GM12878 (cell line): ENCODE measurements at regions not wholly inside any gene's neighbourhood (a gene's known extent, or its start where the extent isn't known, plus 50 kb on each side); places are given as distances from the start of the nearest gene placed in this dataset.

Experiments used
- ATAC-seq: fragments of 200-7000 bp; cut with Tn5 transposase; 3 replicates; pipeline ENCODE4 v1.9.1; 2020; ENCODE audit warnings: mild to moderate bottlenecking, moderate library complexity
- BruUV-seq: library from RNA; stranded (reverse); fragments of 400-500 nt; replicated peaks from 2 replicates; lab custom pipeline; 2021; lab: Mats Ljungman, UMichigan
- CTCF ChIA-PET: fragments of 300-600 bp; sonication (Branson Sonifier 250); formaldehyde crosslinking; extraction: SDS; loops from one replicate; lab custom pipeline; 2021; ENCODE audit warnings: inconsistent platforms; lab: Yijun Ruan, JAX
- POLR2A ChIA-PET: fragments of 350-600 bp; formaldehyde crosslinking; extraction: SDS; loops from one replicate; lab custom pipeline; 2021; ENCODE audit warnings: inconsistent platforms; lab: Charles Lee
- RAD21 ChIA-PET: fragments of 300-600 bp; sonication (Branson Sonifier 250); formaldehyde crosslinking; loops from one replicate; lab custom pipeline; 2023; ENCODE audit warnings: antibody characterized with exemption; ENCODE audit not compliant: unreplicated experiment; lab: Charles Lee
- SMC1A ChIA-PET: fragments of 300-600 bp; sonication (Branson Sonifier 250); formaldehyde crosslinking; loops from one replicate; lab custom pipeline; 2023; ENCODE audit not compliant: unreplicated experiment, uncharacterized antibody; lab: Charles Lee
- DNase-seq: peaks from one replicate; pipeline ENCODE4 v3.0.0-alpha.2; 2011; ENCODE audit warnings: low read depth, low spot score
- FAIRE-seq: peaks from 3 replicates; lab custom pipeline; 2011; peaks lifted over from hg19 to GRCh38; lab: Jason Lieb, UNC
- H2AFZ ChIP-seq: 2 replicates; pipeline ENCODE4 v1.6.0; 2011; ENCODE audit warnings: low read depth, low read length, control low read depth; ENCODE audit not compliant: control insufficient read depth
- H3K27ac ChIP-seq: 2 replicates; pipeline ENCODE4 v1.5.1; 2011; ENCODE audit warnings: control low read depth; ENCODE audit not compliant: control insufficient read depth, insufficient read depth
- H3K27me3 ChIP-seq, 2 experiments: replicated peaks in 1 of 2; 2 replicates each; pipeline versions ENCODE4 v1.6.0 to v1.6.1; 2011; ENCODE audit warnings: low read length in 1 of 2; ENCODE audit not compliant: control insufficient read depth in 2 of 2, insufficient read depth in 2 of 2
- H3K36me3 ChIP-seq, 2 experiments: 2 replicates each; pipeline ENCODE4 v1.5.1; 2011; ENCODE audit warnings: low read length in 1 of 2; ENCODE audit not compliant: control insufficient read depth in 2 of 2, insufficient read depth in 2 of 2
- H3K4me1 ChIP-seq: 2 replicates; pipeline ENCODE4 v1.6.1; 2011; ENCODE audit warnings: mild to moderate bottlenecking, low read length, moderate library complexity, mixed read lengths; ENCODE audit not compliant: control insufficient read depth, insufficient read depth
- H3K4me2 ChIP-seq: 2 replicates; pipeline ENCODE4 v1.6.0; 2011; ENCODE audit warnings: control low read depth; ENCODE audit not compliant: control insufficient read depth, insufficient read depth
- H3K4me3 ChIP-seq: fragments of 200-600 bp; sonication (generic); 2 replicates; pipeline ENCODE4 v1.5.1; 2016
- H3K79me2 ChIP-seq: 2 replicates; pipeline ENCODE4 v1.6.0; 2011; ENCODE audit warnings: low read length; ENCODE audit not compliant: control insufficient read depth, insufficient read depth
- H3K9ac ChIP-seq: 2 replicates; pipeline ENCODE4 v1.8.0; 2011; ENCODE audit warnings: low read length, control low read depth, mixed read lengths; ENCODE audit not compliant: control insufficient read depth, insufficient read depth
- H3K9me3 ChIP-seq: replicated peaks from 3 replicates; pipeline ENCODE4 v1.5.1; 2011; ENCODE audit warnings: mild to moderate bottlenecking, low read length; ENCODE audit not compliant: control insufficient read depth, insufficient read depth
- H4K20me1 ChIP-seq: 2 replicates; pipeline ENCODE4 v1.6.0; 2011; ENCODE audit not compliant: control insufficient read depth, insufficient read depth
- BRCA1 ChIP-seq: IDR thresholded peaks from 2 replicates; pipeline ENCODE4 v1.6.1; 2011; ENCODE audit warnings: low read depth, low read length, improper control_type of control experiment
- CHD4 ChIP-seq: fragments of 200-600 bp; sonication (generic); IDR thresholded peaks from 2 replicates; pipeline ENCODE4 v1.6.1; 2016; ENCODE audit warnings: mild to moderate bottlenecking
- CUX1 ChIP-seq: IDR thresholded peaks from 2 replicates; pipeline ENCODE4 v1.6.1; 2012; ENCODE audit warnings: improper control_type of control experiment, low read depth, low read length; ENCODE audit not compliant: insufficient replicate concordance
- JUND ChIP-seq: IDR thresholded peaks from 2 replicates; pipeline ENCODE4 v1.6.1; 2012; ENCODE audit warnings: low read depth, mild to moderate bottlenecking, low read length, improper control_type of control experiment, moderate library complexity
- KDM1A ChIP-seq: fragments of 200-600 bp; sonication (generic); IDR thresholded peaks from 2 replicates; pipeline ENCODE4 v1.6.1; 2016; ENCODE audit warnings: borderline replicate concordance
- NKRF ChIP-seq: fragments of 450-650 bp; conservative IDR thresholded peaks from 2 replicates; pipeline ENCODE4 v1.6.1; 2017; ENCODE audit warnings: mild to moderate bottlenecking, moderate library complexity
- PML ChIP-seq: IDR thresholded peaks from 2 replicates; pipeline ENCODE4 v1.6.1; 2012; ENCODE audit warnings: low read length, inconsistent platforms
- RBBP5 ChIP-seq: fragments of 200-600 bp; sonication (generic); conservative IDR thresholded peaks from 2 replicates; pipeline ENCODE4 v1.6.1; 2016
- SIX5 ChIP-seq: IDR thresholded peaks from 2 replicates; pipeline ENCODE4 v1.6.1; 2011; ENCODE audit warnings: mild to moderate bottlenecking, low read depth, low read length, moderate library complexity; ENCODE audit not compliant: severe bottlenecking
- SREBF1 ChIP-seq: IDR thresholded peaks from 2 replicates; pipeline ENCODE4 v1.6.1; 2012; ENCODE audit warnings: mild to moderate bottlenecking, low read length
- ZBTB33 ChIP-seq: fragments of 450-650 bp; IDR thresholded peaks from 2 replicates; pipeline ENCODE4 v1.6.1; 2017; ENCODE audit warnings: mild to moderate bottlenecking
- ZBTB4 ChIP-seq: fragments of 450-650 bp; formaldehyde crosslinking; IDR thresholded peaks from 2 replicates; pipeline ENCODE4 v1.4.0; 2022; ENCODE audit warnings: mild to moderate bottlenecking, moderate library complexity
- WGBS: methylation state at CpG from one replicate; pipeline ENCODE4 v1.1.6; 2016; ENCODE audit warnings: low lambda C conversion rate; ENCODE audit not compliant: insufficient replicate concordance, insufficient coverage; ENCODE audit errors: missing lambda C conversion rate; 5-methylcytosine and 5-hydroxymethylcytosine counted together
- in situ Hi-C: fragments of 300-500 bp; cut with MboI; formaldehyde crosslinking; loops from 9 replicates; pipeline ENCODE4 v1.14.3; 2018; ENCODE audit warnings: mixed read lengths
- intact Hi-C: fragments of 100-400 bp; cut with micrococcal nuclease; formaldehyde crosslinking; loops from one replicate; pipeline ENCODE4 v1.14.2; 2022; ENCODE audit not compliant: unreplicated experiment

GRCh38 chr2:226176283-226176984 lies 623.2 kb downstream of the IRS1 start:
- H4K20me1 ChIP-seq = no peaks in the 10 kb centered on the region
- FAIRE-seq (no peak), DNase-seq (no peak), ATAC-seq (no peak)
- no peaks in the 10 kb centered on the region for H3K36me3 ChIP-seq
- BruUV-seq = no TSS peak
- H3K9ac ChIP-seq = no peak overlapping the region
- WGBS = 2% methylated on average over 3 of the region's 3 CpGs
- no peak overlapping the region for H3K27ac ChIP-seq
- no peak overlapping the region for H3K4me3 ChIP-seq
- CTCF ChIA-PET = interaction anchor here (0.6 kb wide), 1 partner anchor 169 kb away, joined by 3 read pairs; no protein-coding TSS in a partner anchor
- no peak overlapping the region for H3K4me2 ChIP-seq
- no peaks in the 10 kb centered on the region for H3K27me3 ChIP-seq
- no peaks in the 10 kb centered on the region for H3K79me2 ChIP-seq
- RAD21 ChIA-PET = no interaction called here
- no peak overlapping the region for H2AFZ ChIP-seq
- in situ Hi-C loops (no loop called here), intact Hi-C loops (no loop called here)
- H3K9me3 ChIP-seq = no peaks in the 10 kb centered on the region
- no peaks in the 10 kb centered on the region for H3K4me1 ChIP-seq
- POLR2A ChIA-PET = no interaction called here
- SMC1A ChIA-PET = no interaction called here
- no peak for TF ChIP-seq ZBTB33
- no peak for TF ChIP-seq CHD4
- no peak for TF ChIP-seq ZBTB4 (CRISPR knock-in tag)
- TF ChIP-seq BRCA1 = no peak
- TF ChIP-seq CUX1 = no peak
- TF ChIP-seq SREBF1 = no peak
- no peak for TF ChIP-seq JUND
- no peak for TF ChIP-seq NKRF
- no peak for TF ChIP-seq SIX5
- TF ChIP-seq PML = no peak
- no peak for TF ChIP-seq RBBP5
- no peak for TF ChIP-seq KDM1A
